ENCODE measurements at regions not wholly inside any gene's neighbourhood (a gene's known extent, or its start where the extent isn't known, plus 50 kb on each side); places are given as distances from the start of the nearest gene placed in this dataset.
A peak's percentile ranks its signal among the peaks of the same experiment; 100 is the strongest.

GRCh38 chr3:154786724-154787123, 293.4 kb upstream of the MME start:
- Histone ChIP-seq H3K4me1 (replicated peaks in 1 of 2) (peaks cover 0 to 5% of the 10 kb centered on the region in 2 donors), H3K4me3 (no peak overlapping the region), H3K27ac (no peak overlapping the region)
- in situ Hi-C loops (cut with MboI; ENCODE audit: low pct_unique_long_range_greater_than_20kb in 2 of 9, low sequenced_read_pairs in 9 of 9, unreplicated experiment in 9 of 9), result no loop called here
- WGBS, 10 experiments, result 40 to 88% (median 59%) methylated on average over 1 of the region's 1 CpG; no CpG with 5 or more reads in 2 of the 10 experiments
- peak in 3 of 8 experiments; percentile 18 to 34 (median 27) for ATAC-seq (replicated peaks in 6 of 8)

GRCh38 chr3:154783521-154783931, 296.6 kb upstream of the MME start:
- H3K4me1 ChIP-seq (replicated peaks in 1 of 2), result peaks cover 0 to 5% of the 10 kb centered on the region in 2 donors
- ATAC-seq (replicated peaks in 6 of 8), result no peak
- in situ Hi-C loops (cut with MboI; ENCODE audit: low pct_unique_long_range_greater_than_20kb in 2 of 9, low sequenced_read_pairs in 9 of 9, unreplicated experiment in 9 of 9), result no loop called here
- no peak overlapping the region for H3K4me3 ChIP-seq
- WGBS, 10 experiments, result 7 to 87% (median 63%) methylated on average over 1 to 4 of the region's 4 CpGs
- H3K27ac ChIP-seq, result no peak overlapping the region

GRCh38 chr3:154783061-154783460, 297.1 kb upstream of the MME start:
- ATAC-seq (replicated peaks in 6 of 8), result no peak
- H3K4me1 ChIP-seq (replicated peaks in 1 of 2), result peaks cover 0 to 5% of the 10 kb centered on the region in 2 donors
- H3K4me3 ChIP-seq, result no peak overlapping the region
- H3K27ac ChIP-seq, result no peak overlapping the region
- 51 to 100% (median 81%) methylated on average over 1 to 3 of the region's 3 CpGs; no CpG with 5 or more reads in 1 of the 10 experiments for whole genome bisulfite sequencing, 10 experiments
- in situ Hi-C loops (cut with MboI; ENCODE audit: low pct_unique_long_range_greater_than_20kb in 2 of 9, low sequenced_read_pairs in 9 of 9, unreplicated experiment in 9 of 9), result no loop called here

GRCh38 chr3:154782151-154782550, 298.0 kb upstream of the MME start:
- Histone ChIP-seq H3K4me1 (replicated peaks in 1 of 2) (peaks cover 0 to 5% of the 10 kb centered on the region in 2 donors), H3K4me3 (no peak overlapping the region), H3K27ac (no peak overlapping the region)
- in situ Hi-C loops (cut with MboI; ENCODE audit: low pct_unique_long_range_greater_than_20kb in 2 of 9, low sequenced_read_pairs in 9 of 9, unreplicated experiment in 9 of 9), result no loop called here
- no peak for ATAC-seq (replicated peaks in 6 of 8)
- 6 to 73% (median 33%) methylated on average over 1 to 2 of the region's 2 CpGs; no CpG with 5 or more reads in 3 of the 10 experiments for WGBS, 10 experiments

- H3K4me3 ChIP-seq, result no peak overlapping the region
- in situ Hi-C loops (cut with MboI; ENCODE audit: low pct_unique_long_range_greater_than_20kb in 2 of 9, low sequenced_read_pairs in 9 of 9, unreplicated experiment in 9 of 9), result no loop called here
- 33 to 97% (median 87%) methylated on average over 1 to 3 of the region's 3 CpGs for WGBS, 10 experiments
- no peak overlapping the region for H3K27ac ChIP-seq
- peaks cover 0 to 4% of the 10 kb centered on the region in 2 donors for H3K4me1 ChIP-seq (replicated peaks in 1 of 2)
- peak in 1 of 8 experiments; percentile 20 for ATAC-seq (replicated peaks in 6 of 8)
Measured at GRCh38 chr3:154781595-154781994, 298.5 kb upstream of the MME start.

- in situ Hi-C loops (cut with MboI; ENCODE audit: low pct_unique_long_range_greater_than_20kb in 2 of 9, low sequenced_read_pairs in 9 of 9, unreplicated experiment in 9 of 9), result no loop called here
- ATAC-seq (replicated peaks in 6 of 8), result no peak
- 60 to 100% (median 88%) methylated on average over 1 of the region's 1 CpG; no CpG with 5 or more reads in 2 of the 10 experiments for WGBS, 10 experiments
- no peak overlapping the region for H3K27ac ChIP-seq
- H3K4me1 ChIP-seq (replicated peaks in 1 of 2), result no peaks in the 10 kb centered on the region
- no peak overlapping the region for H3K4me3 ChIP-seq
Measured at GRCh38 chr3:154780263-154780662, 299.9 kb upstream of the MME start.

GRCh38 chr3:154779571-154779970, 300.5 kb upstream of the MME start:
- in situ Hi-C loops (cut with MboI; ENCODE audit: low pct_unique_long_range_greater_than_20kb in 2 of 9, low sequenced_read_pairs in 9 of 9, unreplicated experiment in 9 of 9), result no loop called here
- no peaks in the 10 kb centered on the region for H3K4me1 ChIP-seq (replicated peaks in 1 of 2)
- no peak overlapping the region for H3K27ac ChIP-seq
- peak in 3 of 8 experiments; percentile 62 to 98 (median 88) for ATAC-seq (replicated peaks in 6 of 8)
- H3K4me3 ChIP-seq, result no peak overlapping the region
- 0 to 80% (median 69%) methylated on average over 1 to 2 of the region's 2 CpGs for WGBS, 10 experiments

- WGBS, 10 experiments, result 43 to 100% (median 60%) methylated on average over 1 of the region's 1 CpG; no CpG with 5 or more reads in 7 of the 10 experiments
- no peak overlapping the region for H3K27ac ChIP-seq
- no peak for ATAC-seq (replicated peaks in 6 of 8)
- no peak overlapping the region for H3K4me3 ChIP-seq
- in situ Hi-C loops (cut with MboI; ENCODE audit: low pct_unique_long_range_greater_than_20kb in 2 of 9, low sequenced_read_pairs in 9 of 9, unreplicated experiment in 9 of 9), result no loop called here
- no peaks in the 10 kb centered on the region for H3K4me1 ChIP-seq (replicated peaks in 1 of 2)
Measured at GRCh38 chr3:154778057-154778456, 302.1 kb upstream of the MME start.

GRCh38 chr3:154776549-154777225, 303.4 kb upstream of the MME start:
- no peak for ATAC-seq (replicated peaks in 6 of 8)

GRCh38 chr3:154775821-154776548, 304.1 kb upstream of the MME start:
- Histone ChIP-seq H3K4me3 (no peak overlapping the region), H3K27ac (no peak overlapping the region), H3K4me1 (replicated peaks in 1 of 2) (no peaks in the 10 kb centered on the region)
- no peak for ATAC-seq (replicated peaks in 6 of 8)
- WGBS, 10 experiments, result 0 to 67% (median 50%) methylated on average over 1 of the region's 1 CpG; no CpG with 5 or more reads in 5 of the 10 experiments
- in situ Hi-C loops (cut with MboI; ENCODE audit: low pct_unique_long_range_greater_than_20kb in 2 of 9, low sequenced_read_pairs in 9 of 9, unreplicated experiment in 9 of 9), result no loop called here

More at GRCh38 chr3:154776549-154777225, 303.4 kb upstream of the MME start:
- Histone ChIP-seq H3K4me1 (replicated peaks in 1 of 2) (no peaks in the 10 kb centered on the region), H3K27ac (no peak overlapping the region), H3K4me3 (no peak overlapping the region)
- WGBS, 10 experiments, result 23 to 100% (median 74%) methylated on average over 1 to 5 of the region's 5 CpGs
- in situ Hi-C loops (cut with MboI; ENCODE audit: low pct_unique_long_range_greater_than_20kb in 2 of 9, low sequenced_read_pairs in 9 of 9, unreplicated experiment in 9 of 9), result no loop called here

- in situ Hi-C loops (cut with MboI; ENCODE audit: low pct_unique_long_range_greater_than_20kb in 2 of 9, low sequenced_read_pairs in 9 of 9, unreplicated experiment in 9 of 9), result loop anchor here in 5 of 9 experiments (10.0 to 25.0 kb wide), 5 partner anchors 170 to 558 kb away; partner anchors contain the start of gene MME (in 1 of the 5)
- 80 to 100% (median 100%) methylated on average over 1 to 5 of the region's 5 CpGs; no CpG with 5 or more reads in 3 of the 10 experiments for WGBS, 10 experiments
Measured at GRCh38 chr3:154766765-154767503, 313.2 kb upstream of the MME start.

GRCh38 chr3:154764856-154765640, 315.1 kb upstream of the MME start:
- WGBS, 10 experiments, result 25 to 100% (median 79%) methylated on average over 1 to 3 of the region's 3 CpGs; no CpG with 5 or more reads in 1 of the 10 experiments
- Histone ChIP-seq H3K27ac (no peak overlapping the region), H3K4me3 (no peak overlapping the region), H3K4me1 (replicated peaks in 1 of 2) (no peaks in the 10 kb centered on the region)
- in situ Hi-C loops (cut with MboI; ENCODE audit: low pct_unique_long_range_greater_than_20kb in 2 of 9, low sequenced_read_pairs in 9 of 9, unreplicated experiment in 9 of 9), result loop anchor here in 5 of 9 experiments (10.0 to 25.0 kb wide), 5 partner anchors 172 to 560 kb away; partner anchors contain the start of gene MME (in 1 of the 5)
- no peak for ATAC-seq (replicated peaks in 6 of 8)

More at GRCh38 chr3:154766765-154767503, 313.2 kb upstream of the MME start:
- ATAC-seq (replicated peaks in 6 of 8), result peak in 1 of 8 experiments; percentile 54
- H3K4me1 ChIP-seq (replicated peaks in 1 of 2), result no peaks in the 10 kb centered on the region
- H3K27ac ChIP-seq, result no peak overlapping the region
- H3K4me3 ChIP-seq, result no peak overlapping the region
